Loucy (cell line): ENCODE measurements at regions not wholly inside any gene's neighbourhood (a gene's known extent, or its start where the extent isn't known, plus 50 kb on each side); places are given as distances from the start of the nearest gene placed in this dataset.

ENCODE experiments used
- EZH2phosphoT487 ChIP-seq: fragments of 200-600 bp; IDR thresholded peaks from 2 replicates; pipeline ENCODE4 v1.6.1; 2018; ENCODE audit warnings: antibody characterized with exemption, mild to moderate bottlenecking, moderate library complexity, borderline replicate concordance
- TF ChIP-seq, protein P1 (sequence below): fragments of 200-600 bp; sonication (generic); conservative IDR thresholded peaks from 2 replicates; pipeline ENCODE4 v1.5.1; 2014; ENCODE audit warnings: mild to moderate bottlenecking, antibody characterized with exemption, low read length

DNA sequence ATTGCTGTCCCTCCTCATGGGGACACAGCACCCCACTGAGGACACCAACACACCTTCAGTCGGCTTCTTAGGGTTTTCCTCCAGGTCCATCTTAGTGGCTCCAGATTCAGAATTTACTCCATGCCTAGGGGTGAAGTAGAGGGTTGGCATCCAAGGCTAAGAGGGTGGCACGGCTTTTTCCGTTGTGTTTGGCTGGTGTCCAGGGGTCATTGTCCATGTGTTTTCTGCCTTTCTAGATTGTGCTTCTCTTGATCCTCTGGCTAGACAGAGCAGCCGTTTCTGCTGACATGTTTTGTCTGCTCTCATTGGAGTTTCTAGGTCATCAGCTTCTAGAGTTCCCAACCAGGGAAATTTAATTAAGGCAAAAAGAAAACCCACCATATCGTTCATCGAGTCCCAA lies 291.6 kb upstream of the CELF2 start:
- TF ChIP-seq, protein P1, sequence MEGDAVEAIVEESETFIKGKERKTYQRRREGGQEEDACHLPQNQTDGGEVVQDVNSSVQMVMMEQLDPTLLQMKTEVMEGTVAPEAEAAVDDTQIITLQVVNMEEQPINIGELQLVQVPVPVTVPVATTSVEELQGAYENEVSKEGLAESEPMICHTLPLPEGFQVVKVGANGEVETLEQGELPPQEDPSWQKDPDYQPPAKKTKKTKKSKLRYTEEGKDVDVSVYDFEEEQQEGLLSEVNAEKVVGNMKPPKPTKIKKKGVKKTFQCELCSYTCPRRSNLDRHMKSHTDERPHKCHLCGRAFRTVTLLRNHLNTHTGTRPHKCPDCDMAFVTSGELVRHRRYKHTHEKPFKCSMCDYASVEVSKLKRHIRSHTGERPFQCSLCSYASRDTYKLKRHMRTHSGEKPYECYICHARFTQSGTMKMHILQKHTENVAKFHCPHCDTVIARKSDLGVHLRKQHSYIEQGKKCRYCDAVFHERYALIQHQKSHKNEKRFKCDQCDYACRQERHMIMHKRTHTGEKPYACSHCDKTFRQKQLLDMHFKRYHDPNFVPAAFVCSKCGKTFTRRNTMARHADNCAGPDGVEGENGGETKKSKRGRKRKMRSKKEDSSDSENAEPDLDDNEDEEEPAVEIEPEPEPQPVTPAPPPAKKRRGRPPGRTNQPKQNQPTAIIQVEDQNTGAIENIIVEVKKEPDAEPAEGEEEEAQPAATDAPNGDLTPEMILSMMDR, result no peak
- no peak for TF ChIP-seq EZH2phosphoT487
